SK-N-SH (cell line): ENCODE measurements at regions not wholly inside any gene's neighbourhood (a gene's known extent, or its start where the extent isn't known, plus 50 kb on each side); places are given as distances from the start of the nearest gene placed in this dataset.

Experiments
- EZH2phosphoT487 ChIP-seq: fragments of 200-600 bp; sonication (generic); IDR thresholded peaks from 2 replicates; pipeline ENCODE4 v1.6.1; 2017; ENCODE audit warnings: low read depth, mixed run types, mild to moderate bottlenecking, antibody characterized with exemption, moderate library complexity, borderline replicate concordance
- IRF3 ChIP-seq: fragments of 150-350 bp; IDR thresholded peaks from 2 replicates; pipeline ENCODE4 v1.6.1; 2016; ENCODE audit warnings: mild to moderate bottlenecking, low read depth, low read length
- NRF1 ChIP-seq: IDR thresholded peaks from 2 replicates; pipeline ENCODE4 v1.6.1; 2012; ENCODE audit warnings: low read depth, mild to moderate bottlenecking, low read length
- USF1 ChIP-seq: IDR thresholded peaks from 2 replicates; pipeline ENCODE4 v1.4.0; 2012; ENCODE audit warnings: low read depth, borderline replicate concordance

- TF ChIP-seq USF1 = no peak
- TF ChIP-seq EZH2phosphoT487 = no peak
- TF ChIP-seq IRF3 = no peak
- TF ChIP-seq NRF1 = no peak
Measured at GRCh38 chr4:35690271-35690670, 554.0 kb downstream of the ARAP2 start.
